NCI-H1048 (cell line): ENCODE measurements at regions not wholly inside any gene's neighbourhood (a gene's known extent, or its start where the extent isn't known, plus 50 kb on each side); places are given as distances from the start of the nearest gene placed in this dataset.
"Not testable (repeated sequence)": the region's sequence is repeated elsewhere in the genome, so short reads cannot be mapped to it uniquely, and the experiment has no call there.

Experiments
- DNase-seq: peaks from one replicate; lab custom pipeline; 2025; lab: John Stamatoyannopoulos, UW

DNA sequence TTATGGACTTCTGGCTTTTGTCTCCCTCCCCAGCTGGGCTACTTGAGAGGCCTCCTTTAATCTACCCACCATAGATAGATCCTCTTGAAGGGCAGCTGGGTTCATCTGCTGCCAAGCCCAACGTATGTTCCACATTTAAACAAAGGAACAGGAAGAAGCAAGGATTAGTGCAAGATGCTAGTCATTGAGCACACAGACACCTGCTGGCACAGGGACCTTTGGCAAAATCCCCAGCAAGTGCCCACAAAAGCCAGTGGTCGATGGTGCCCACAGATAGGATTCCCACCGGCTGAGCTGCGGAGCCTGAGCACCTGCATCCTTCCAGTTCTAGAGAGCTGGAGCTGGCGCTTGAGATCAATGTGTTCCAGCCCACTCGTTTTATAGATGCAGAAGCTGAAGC lies 57.7 kb upstream of the SHB start:
- DNase-seq: no peak

- DNase-seq: no peak
Measured at GRCh38 chr9:38125889-38126288, 56.9 kb upstream of the SHB start.

DNA sequence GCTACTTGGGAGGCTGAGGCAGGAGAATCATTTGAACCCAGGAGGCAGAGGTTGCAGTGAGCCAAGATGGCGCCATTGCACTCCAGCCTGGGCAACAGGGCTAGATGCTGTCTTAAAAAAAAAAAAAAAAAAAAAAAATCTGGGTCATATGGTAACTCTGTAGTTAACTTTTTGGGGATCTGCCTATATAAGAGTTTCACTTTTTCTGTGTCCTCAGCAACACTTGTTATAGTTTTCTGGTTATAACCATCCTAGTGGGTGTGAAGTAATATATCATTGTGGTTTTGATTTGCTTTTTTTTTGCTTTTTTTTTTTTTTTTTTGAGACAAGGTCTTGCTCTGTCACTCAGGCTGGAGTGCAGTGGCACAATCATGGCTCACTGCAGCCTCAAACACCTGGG lies 54.3 kb upstream of the SHB start:
- not testable (repeated sequence) for DNase-seq

GRCh38 chr9:38120961-38121360 lies 51.9 kb upstream of the SHB start:
- no peak for DNase-seq

DNA sequence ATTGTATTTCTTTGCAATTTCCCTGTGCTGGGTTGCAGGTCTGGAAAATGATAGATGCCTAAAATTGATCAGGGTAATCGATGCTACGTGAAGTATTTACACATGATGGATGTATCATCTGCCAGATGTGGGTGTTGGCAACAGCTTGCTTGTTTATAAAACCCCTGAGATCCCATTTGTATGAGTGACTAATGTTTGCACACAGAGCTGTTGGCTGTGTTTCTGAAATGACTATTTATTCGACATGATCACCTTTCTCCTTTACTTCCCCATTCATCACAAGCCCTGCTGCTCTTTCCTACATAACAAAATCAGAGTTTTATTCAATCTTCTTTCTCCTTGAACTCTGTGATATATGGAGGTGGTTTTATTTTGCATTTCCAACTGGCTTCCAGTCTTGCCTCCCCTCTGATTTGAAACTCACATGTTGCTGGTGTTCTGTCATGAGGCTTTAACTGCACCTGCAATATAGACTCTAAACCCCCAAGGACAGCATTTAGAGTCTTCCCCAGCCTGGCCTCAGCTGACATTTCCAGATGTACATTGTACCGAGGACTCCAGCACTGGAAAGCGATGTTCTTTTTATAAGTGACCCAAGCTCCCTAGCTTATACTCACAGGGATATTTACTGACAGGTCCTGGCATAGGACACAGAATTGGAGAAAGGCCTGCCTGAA lies 50.7 kb upstream of the SHB start:
- no peak for DNase-seq

- DNase-seq: no peak
Measured at GRCh38 chr9:38118862-38119438, 49.9 kb upstream of the SHB start.
